NCI-H146 (cell line): ENCODE measurements at regions not wholly inside any gene's neighbourhood (a gene's known extent, or its start where the extent isn't known, plus 50 kb on each side); places are given as distances from the start of the nearest gene placed in this dataset.
"Not testable (repeated sequence)": the region's sequence is repeated elsewhere in the genome, so short reads cannot be mapped to it uniquely, and the experiment has no call there.

Experiments used
- DNase-seq: peaks from one replicate; lab custom pipeline; 2025; lab: John Stamatoyannopoulos, UW

DNA sequence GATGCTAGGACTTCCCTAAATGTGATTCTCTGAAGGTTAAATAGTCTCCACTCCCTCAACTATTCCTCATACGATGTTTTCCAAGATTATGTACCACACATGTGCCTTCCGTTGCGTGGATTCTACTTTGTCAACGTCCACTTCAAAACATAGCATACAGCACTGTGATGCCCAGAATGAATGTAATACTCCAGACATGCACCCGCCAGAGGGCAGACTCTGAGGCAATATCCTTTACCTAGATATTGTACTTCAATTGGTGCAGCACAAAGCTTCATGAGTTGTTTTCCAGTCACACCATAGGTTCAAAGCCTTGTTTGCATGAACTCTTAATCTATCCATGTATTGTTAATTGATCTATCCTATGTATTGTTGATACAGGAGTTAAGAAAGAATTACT is 201.0 kb upstream of the NABP1 start:
- DNase-seq: no peak

- peak; percentile 77 for DNase-seq
Measured at GRCh38 chr2:191478799-191479679, 198.9 kb upstream of the NABP1 start.

DNA sequence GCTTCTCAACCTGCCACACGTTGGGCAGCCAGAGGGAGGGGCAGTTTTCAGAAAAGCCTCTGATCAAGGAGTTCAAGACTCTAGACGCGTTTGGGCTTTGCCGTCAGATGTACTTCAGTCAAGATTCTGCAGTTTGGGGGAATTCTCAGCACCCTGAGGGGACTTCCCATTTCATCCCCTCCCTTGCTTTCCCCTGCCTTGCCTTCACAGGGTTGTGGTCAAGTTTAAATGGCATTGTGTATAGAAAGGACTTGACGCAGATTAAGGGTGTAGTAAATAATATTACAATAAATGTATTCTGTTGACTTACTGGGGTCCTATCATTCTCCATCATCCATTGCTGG is 198.3 kb upstream of the NABP1 start:
- DNase-seq: no peak

- no peak for DNase-seq
Measured at GRCh38 chr2:191481305-191482070, 196.4 kb upstream of the NABP1 start.

DNA sequence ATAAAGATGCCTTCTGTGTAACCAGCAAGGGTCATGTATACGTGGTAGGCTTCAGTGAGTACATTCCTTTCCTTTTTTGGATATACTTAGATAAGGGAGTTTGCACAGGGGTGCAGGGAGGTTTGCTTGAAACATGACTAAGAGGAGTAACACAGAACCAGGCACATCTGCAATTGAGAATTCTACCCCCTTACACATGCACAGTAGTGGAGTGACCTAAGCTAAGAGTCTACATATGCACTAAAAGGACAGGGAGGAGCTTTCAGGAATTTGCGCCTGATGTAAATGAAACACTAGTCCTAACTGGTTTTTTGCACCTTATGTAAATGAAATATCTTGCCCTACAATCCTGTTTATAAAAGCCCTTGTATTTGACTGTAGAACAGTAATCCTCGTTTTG is 194.8 kb upstream of the NABP1 start:
- DNase-seq: no peak

DNA sequence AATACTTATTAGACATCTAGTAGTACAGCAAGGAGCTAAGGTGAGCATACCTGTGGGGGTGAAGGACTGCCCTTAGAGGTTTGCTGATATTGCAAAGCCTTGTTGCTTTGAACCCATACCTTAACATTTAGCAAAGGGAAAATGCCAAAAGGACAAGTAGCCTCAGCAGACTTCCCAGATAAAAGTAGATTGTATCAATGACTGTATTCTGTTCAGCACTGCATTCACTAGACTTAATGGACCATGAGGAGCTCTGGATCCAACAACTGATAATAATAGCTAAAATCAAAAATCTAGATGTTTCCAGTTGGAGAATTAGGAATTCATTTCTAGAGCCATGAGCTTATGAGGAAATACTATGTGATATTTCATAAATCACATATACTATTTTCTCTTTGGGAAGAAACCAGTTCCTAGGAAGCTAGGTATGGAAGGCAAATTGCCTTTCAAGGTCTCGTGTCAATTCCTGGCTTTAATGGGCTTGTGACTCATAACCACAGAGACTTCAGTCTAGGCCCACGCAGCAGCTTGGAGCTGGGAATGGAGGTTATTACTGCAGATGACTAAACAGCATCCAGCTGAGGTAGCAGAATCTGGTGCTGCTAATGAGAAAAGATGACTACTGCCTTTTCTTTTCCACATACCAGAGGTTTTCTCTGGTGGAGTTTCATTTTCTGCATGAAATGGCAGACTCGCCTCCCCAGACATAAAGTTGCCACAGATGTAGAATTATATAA is 191.2 kb upstream of the NABP1 start:
- no peak for DNase-seq

- no peak for DNase-seq
Measured at GRCh38 chr2:191488135-191488534, 189.8 kb upstream of the NABP1 start.

GRCh38 chr2:191489177-191489576 is 188.8 kb upstream of the NABP1 start:
- DNase-seq: no peak

GRCh38 chr2:191496838-191497237 is 181.1 kb upstream of the NABP1 start:
- no peak for DNase-seq

GRCh38 chr2:191497822-191498221 is 180.1 kb upstream of the NABP1 start:
- no peak for DNase-seq

- no peak for DNase-seq
Measured at GRCh38 chr2:191499050-191499449, 178.9 kb upstream of the NABP1 start.

- no peak for DNase-seq
Measured at GRCh38 chr2:191499874-191500565, 177.9 kb upstream of the NABP1 start.

DNA sequence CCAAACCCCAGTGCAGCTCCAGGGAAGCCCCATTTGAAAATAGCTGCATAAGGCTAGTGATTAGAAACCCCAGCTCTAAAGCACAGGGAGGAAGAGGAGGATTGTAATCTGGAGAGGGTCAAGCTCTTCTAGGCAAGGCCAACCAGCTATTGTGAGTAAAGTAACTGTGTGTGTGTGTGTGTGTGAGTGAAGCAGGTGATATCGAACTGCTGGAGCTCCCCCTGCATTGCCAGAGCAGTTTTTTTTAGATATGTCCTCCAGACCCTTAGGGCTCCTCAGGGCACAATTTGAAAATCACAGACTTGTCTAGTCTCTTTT is 177.4 kb upstream of the NABP1 start:
- DNase-seq: no peak

DNA sequence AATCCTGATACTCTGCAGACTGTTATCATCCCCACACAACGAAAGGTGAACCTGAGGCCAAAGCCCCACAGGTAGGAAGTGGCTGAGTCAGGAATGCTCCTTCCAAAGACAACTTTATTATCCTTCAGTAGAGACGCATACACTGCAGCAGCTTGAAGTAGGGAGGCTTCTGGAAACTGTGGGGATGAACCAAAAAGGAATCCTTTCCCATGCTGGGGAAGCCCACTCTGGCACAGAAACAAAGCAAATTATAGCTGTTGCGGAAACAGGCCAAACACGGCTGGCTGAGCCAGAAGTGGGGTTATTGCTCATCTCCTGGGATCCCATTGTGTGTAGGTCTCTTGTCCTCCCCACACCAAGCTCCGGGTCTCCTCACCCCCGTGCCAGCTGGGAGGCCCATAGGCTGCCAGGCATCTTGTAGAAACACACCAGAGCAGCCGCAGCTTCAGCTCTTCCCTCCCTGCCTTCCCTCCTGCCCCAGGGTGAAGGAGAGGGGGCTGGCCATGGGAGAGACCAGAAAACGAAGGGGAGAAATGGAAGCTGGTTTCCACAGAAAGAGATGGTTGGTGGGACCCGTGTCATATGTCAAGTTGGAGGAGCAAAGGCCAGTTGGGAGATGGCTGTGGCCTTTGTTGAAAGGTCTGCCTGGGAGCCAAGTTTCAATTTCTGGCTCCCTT is 176.9 kb upstream of the NABP1 start:
- DNase-seq: no peak

DNA sequence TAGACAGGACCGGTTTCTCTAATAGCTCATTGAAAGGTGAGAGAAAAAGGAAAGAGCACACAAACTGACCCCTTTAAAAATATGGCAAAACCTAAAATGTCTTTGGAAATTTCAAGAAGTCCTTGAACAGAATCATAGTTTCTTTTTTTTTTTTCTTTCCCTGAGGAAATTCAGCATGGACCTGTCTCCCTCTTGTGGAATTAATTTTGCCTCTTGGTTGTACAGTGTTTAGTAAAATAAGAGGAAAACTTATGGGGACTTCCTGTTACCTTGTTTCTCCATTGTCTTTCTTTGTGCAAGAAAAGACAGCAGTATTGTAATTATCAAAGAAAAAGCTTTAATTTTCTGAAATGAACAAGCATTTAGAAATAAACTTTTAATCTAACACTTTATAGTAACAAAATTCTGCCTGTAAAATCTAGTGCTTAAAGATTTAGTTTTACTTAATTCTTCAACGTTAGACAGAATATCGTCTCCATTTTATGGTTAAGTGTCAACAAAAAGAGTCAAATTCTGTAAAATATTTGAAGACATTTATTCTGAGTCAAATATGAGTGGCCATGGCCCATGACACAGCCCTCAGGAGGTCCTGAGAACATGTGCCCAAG is 176.3 kb upstream of the NABP1 start:
- DNase-seq: no peak

DNA sequence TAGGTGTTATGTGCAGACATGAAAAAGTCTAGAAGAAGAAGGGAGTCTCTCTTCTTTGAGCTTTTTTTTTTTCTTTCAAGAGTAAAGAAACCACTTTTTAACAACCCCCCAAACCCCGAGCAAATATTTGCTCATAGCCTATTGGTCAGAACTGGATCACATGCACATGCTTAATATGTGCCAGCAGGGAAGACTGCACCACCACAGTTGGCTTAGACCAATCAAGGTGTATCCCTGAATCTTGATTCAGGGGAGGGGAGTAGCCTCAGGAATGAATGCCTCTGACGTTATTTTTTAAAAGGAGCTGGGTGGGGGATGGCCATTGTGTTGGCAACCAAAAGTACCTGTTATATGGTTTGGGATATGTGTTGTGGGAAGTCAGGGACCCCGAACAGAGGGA is 171.4 kb upstream of the NABP1 start:
- DNase-seq: no peak

- not testable (repeated sequence) for DNase-seq
Measured at GRCh38 chr2:191507252-191507853, 170.6 kb upstream of the NABP1 start.

GRCh38 chr2:191508738-191509137 is 169.2 kb upstream of the NABP1 start:
- no peak for DNase-seq

- peak; percentile 17 for DNase-seq
Measured at GRCh38 chr2:191512216-191512835, 165.6 kb upstream of the NABP1 start.

DNA sequence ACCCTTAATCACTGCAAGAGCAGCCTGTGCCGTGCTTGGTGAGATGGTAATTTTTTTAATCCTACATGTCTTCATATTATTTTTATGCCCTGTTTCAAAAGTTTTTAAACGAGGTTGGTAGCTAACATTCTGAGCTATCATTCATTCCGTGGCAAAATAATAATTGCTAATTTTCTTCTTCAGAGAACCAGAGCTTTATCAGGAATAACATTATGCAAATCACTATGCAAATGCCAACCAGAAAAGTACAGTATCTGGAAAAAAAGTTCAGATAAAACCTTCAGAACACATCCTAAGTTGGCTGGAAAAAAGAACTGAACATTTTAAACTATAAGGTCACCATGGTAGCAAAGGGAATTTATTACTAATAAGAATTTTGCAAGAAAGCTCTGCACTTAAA is 165.1 kb upstream of the NABP1 start:
- DNase-seq: no peak
